H1 (cell line): ENCODE measurements at regions not wholly inside any gene's neighbourhood (a gene's known extent, or its start where the extent isn't known, plus 50 kb on each side); places are given as distances from the start of the nearest gene placed in this dataset.

Experiments
- CTCF ChIA-PET: fragments of 300-600 bp; sonication (Branson Sonifier 250); formaldehyde crosslinking; loops from one replicate; lab custom pipeline; 2021; ENCODE audit not compliant: partially characterized antibody; lab: Charles Lee
- POLR2A ChIA-PET: fragments of 300-600 bp; sonication (Branson Sonifier 250); formaldehyde crosslinking; loops from one replicate; lab custom pipeline; 2021; ENCODE audit warnings: inconsistent platforms; ENCODE audit not compliant: partially characterized antibody; lab: Charles Lee
- DNase-seq, 2 experiments: peaks; one replicate each; pipeline versions ENCODE4 v3.0.0 to v3.0.0-alpha.2; 2010 to 2022; ENCODE audit warnings: low spot score in 2 of 2, low read depth in 1 of 2, mixed read lengths in 1 of 2
- FAIRE-seq: peaks from 2 replicates; lab custom pipeline; 2011; peaks lifted over from hg19 to GRCh38; lab: Jason Lieb, UNC
- H2AFZ ChIP-seq: 2 replicates; pipeline ENCODE4 v1.8.1; 2012; ENCODE audit warnings: low read length, inconsistent platforms
- H2AK5ac ChIP-seq: 2 replicates; pipeline ENCODE4 v1.6.1; 2013; ENCODE audit warnings: low read depth, low read length
- H2BK120ac ChIP-seq: replicated peaks from 2 replicates; pipeline ENCODE3; 2013; ENCODE audit warnings: low read depth, low read length, inconsistent platforms
- H2BK12ac ChIP-seq: 2 replicates; pipeline ENCODE4 v1.6.1; 2013; ENCODE audit warnings: low read depth, low read length
- H2BK15ac ChIP-seq: 2 replicates; pipeline ENCODE4 v1.6.1; 2013; ENCODE audit warnings: low read length
- H2BK20ac ChIP-seq: 2 replicates; pipeline ENCODE4 v1.6.1; 2013; ENCODE audit warnings: low read length
- H2BK5ac ChIP-seq: 2 replicates; pipeline ENCODE4 v1.6.1; 2013; ENCODE audit warnings: low read depth, low read length
- H3K14ac ChIP-seq: 2 replicates; pipeline ENCODE4 v1.6.1; 2013; ENCODE audit warnings: inconsistent platforms; ENCODE audit not compliant: insufficient read length
- H3K18ac ChIP-seq: 2 replicates; pipeline ENCODE4 v1.6.1; 2013; ENCODE audit warnings: low read length; ENCODE audit errors: extremely low read depth
- H3K23ac ChIP-seq: 2 replicates; pipeline ENCODE4 v1.6.1; 2013; ENCODE audit warnings: inconsistent platforms; ENCODE audit not compliant: insufficient read length
- H3K23me2 ChIP-seq: 2 replicates; pipeline ENCODE4 v1.6.1; 2013; ENCODE audit warnings: low read depth, low read length
- H3K27ac ChIP-seq: 2 replicates; pipeline ENCODE4 v1.6.1; 2011; ENCODE audit warnings: low read depth, low read length, inconsistent platforms
- H3K27me3 ChIP-seq, 4 experiments: replicated peaks in 1 of 4; 1 replicate in 1 of 4; 2 replicates in 3 of 4; pipeline versions ENCODE4 v1.6.1 to v1.8.1; 2011 to 2013; ENCODE audit warnings: low read length in 3 of 4, mild to moderate bottlenecking in 3 of 4, inconsistent platforms in 2 of 4, mixed read lengths in 2 of 4, moderate library complexity in 1 of 4; ENCODE audit not compliant: control insufficient read depth in 3 of 4, insufficient read depth in 3 of 4; ENCODE audit errors: extremely low read depth in 1 of 4
- H3K36me3 ChIP-seq, 4 experiments: 2 replicates each; pipeline versions ENCODE4 v1.6.1 to v1.8.1; 2011 to 2013; ENCODE audit warnings: mild to moderate bottlenecking in 4 of 4, low read length in 3 of 4, moderate library complexity in 2 of 4, control low read depth in 1 of 4, inconsistent platforms in 1 of 4; ENCODE audit not compliant: insufficient read depth in 4 of 4, control insufficient read depth in 2 of 4
- H3K4ac ChIP-seq: replicated peaks from 2 replicates; pipeline ENCODE3; 2013; ENCODE audit warnings: low read length, low read depth, mixed read lengths, inconsistent platforms; ENCODE audit not compliant: insufficient read length
- H3K4me1 ChIP-seq, 4 experiments: replicated peaks in 1 of 4; 1 replicate in 1 of 4; 2 replicates in 3 of 4; pipeline versions ENCODE4 v1.6.1 to v1.8.1; 2011 to 2013; ENCODE audit warnings: low read length in 3 of 4, inconsistent platforms in 2 of 4, mixed read lengths in 1 of 4; ENCODE audit not compliant: insufficient read depth in 4 of 4, control insufficient read depth in 3 of 4
- H3K4me2 ChIP-seq, 2 experiments: 2 replicates each; pipeline versions ENCODE4 v1.6.1 to v1.8.1; 2011 to 2013; ENCODE audit warnings: low read depth in 2 of 2, low read length in 2 of 2, control low read depth in 1 of 2, inconsistent platforms in 1 of 2, mild to moderate bottlenecking in 1 of 2; ENCODE audit not compliant: insufficient read depth in 1 of 2
- H3K4me3 ChIP-seq, 4 experiments: fragments of 200-600, 300-600 bp in 1 of 4; sonication (generic), shearing (Covaris generic), sonication (Bioruptor Twin) in 1 of 4; 2 replicates each; pipeline versions ENCODE4 v1.5.1 to v1.8.1; 2011 to 2016; ENCODE audit warnings: low read length in 4 of 4, low read depth in 3 of 4, control low read depth in 2 of 4, inconsistent platforms in 2 of 4, mild to moderate bottlenecking in 2 of 4, mixed read lengths in 1 of 4, moderate library complexity in 1 of 4; ENCODE audit not compliant: insufficient read depth in 2 of 4; ENCODE audit errors: extremely low read depth in 1 of 4
- H3K56ac ChIP-seq: replicated peaks from 2 replicates; pipeline ENCODE3; 2013; ENCODE audit warnings: low read depth, mild to moderate bottlenecking, mixed read lengths, low read length, inconsistent platforms; ENCODE audit not compliant: insufficient read length
- H3K79me1 ChIP-seq: 2 replicates; pipeline ENCODE4 v1.6.1; 2013; ENCODE audit warnings: low read depth, low read length, control low read depth
- H3K79me2 ChIP-seq, 2 experiments: 2 replicates each; pipeline versions ENCODE4 v1.6.1 to v1.8.1; 2012 to 2013; ENCODE audit warnings: low read length in 2 of 2, mild to moderate bottlenecking in 2 of 2, inconsistent platforms in 1 of 2; ENCODE audit not compliant: insufficient read depth in 2 of 2, control insufficient read depth in 1 of 2
- H3K9ac ChIP-seq, 4 experiments: replicated peaks in 1 of 4; 1 replicate in 1 of 4; 2 replicates in 3 of 4; pipeline versions ENCODE4 v1.6.1 to v1.8.1; 2011 to 2013; ENCODE audit warnings: low read depth in 3 of 4, low read length in 3 of 4, control low read depth in 2 of 4, mild to moderate bottlenecking in 2 of 4, moderate library complexity in 2 of 4, inconsistent platforms in 1 of 4; ENCODE audit errors: extremely low read depth in 1 of 4
- H3K9me3 ChIP-seq, 2 experiments: 2 replicates each; pipeline versions ENCODE4 v1.6.1 to v1.8.1; 2012 to 2013; ENCODE audit warnings: mild to moderate bottlenecking in 2 of 2, moderate library complexity in 2 of 2, control low read depth in 1 of 2, inconsistent platforms in 1 of 2, low read depth in 1 of 2, low read length in 1 of 2, mixed read lengths in 1 of 2; ENCODE audit not compliant: insufficient read depth in 2 of 2
- H4K20me1 ChIP-seq, 2 experiments: replicated peaks in 1 of 2; 2 replicates each; pipeline versions ENCODE3 to v1.8.1; 2011 to 2013; ENCODE audit warnings: inconsistent platforms in 2 of 2, low read length in 2 of 2, mild to moderate bottlenecking in 1 of 2; ENCODE audit not compliant: insufficient read depth in 2 of 2, control insufficient read depth in 1 of 2
- H4K5ac ChIP-seq: 2 replicates; pipeline ENCODE4 v1.6.1; 2013; ENCODE audit warnings: low read length, low read depth, mixed read lengths, inconsistent platforms; ENCODE audit not compliant: insufficient read length
- H4K8ac ChIP-seq: 2 replicates; pipeline ENCODE4 v1.8.0; 2013; ENCODE audit warnings: mild to moderate bottlenecking, moderate library complexity, low read length, inconsistent platforms; ENCODE audit not compliant: insufficient read depth; ENCODE audit errors: extremely low read depth
- H4K91ac ChIP-seq: replicated peaks from 2 replicates; pipeline ENCODE3; 2013; ENCODE audit warnings: low read length, mixed read lengths, inconsistent platforms; ENCODE audit not compliant: insufficient read length
- CTBP2 ChIP-seq: IDR thresholded peaks from 2 replicates; pipeline ENCODE4 v1.7.0; 2011; ENCODE audit warnings: borderline replicate concordance, mild to moderate bottlenecking, moderate library complexity, mixed read lengths, low read length; ENCODE audit not compliant: insufficient read depth, insufficient read length
- GABPA ChIP-seq: IDR thresholded peaks from 2 replicates; pipeline ENCODE4 v1.6.1; 2011; ENCODE audit warnings: mild to moderate bottlenecking, low read length, moderate library complexity, borderline replicate concordance; ENCODE audit not compliant: insufficient read depth
- POLR2AphosphoS5 ChIP-seq: IDR thresholded peaks from 2 replicates; pipeline ENCODE4 v1.6.1; 2011; ENCODE audit warnings: low read depth, low read length
- WGBS, 2 experiments: shearing (Covaris generic) in 1 of 2; methylation state at CpG; one replicate each; pipeline versions ENCODE4 v1.1.6 to v1.1.7; 2013 to 2015; ENCODE audit warnings: low lambda C conversion rate in 2 of 2, mixed read lengths in 2 of 2, inconsistent platforms in 1 of 2, low coverage in 1 of 2, missing lambda C conversion rate in 1 of 2; ENCODE audit not compliant: insufficient replicate concordance in 2 of 2, insufficient coverage in 1 of 2, insufficient read length in 1 of 2; ENCODE audit errors: extremely low coverage in 1 of 2, missing lambda C conversion rate in 1 of 2; 5-methylcytosine and 5-hydroxymethylcytosine counted together
- TF ChIP-seq, protein P1 (sequence below): IDR thresholded peaks from 2 replicates; pipeline ENCODE4 v1.6.1; 2012; ENCODE audit warnings: inconsistent platforms

DNA sequence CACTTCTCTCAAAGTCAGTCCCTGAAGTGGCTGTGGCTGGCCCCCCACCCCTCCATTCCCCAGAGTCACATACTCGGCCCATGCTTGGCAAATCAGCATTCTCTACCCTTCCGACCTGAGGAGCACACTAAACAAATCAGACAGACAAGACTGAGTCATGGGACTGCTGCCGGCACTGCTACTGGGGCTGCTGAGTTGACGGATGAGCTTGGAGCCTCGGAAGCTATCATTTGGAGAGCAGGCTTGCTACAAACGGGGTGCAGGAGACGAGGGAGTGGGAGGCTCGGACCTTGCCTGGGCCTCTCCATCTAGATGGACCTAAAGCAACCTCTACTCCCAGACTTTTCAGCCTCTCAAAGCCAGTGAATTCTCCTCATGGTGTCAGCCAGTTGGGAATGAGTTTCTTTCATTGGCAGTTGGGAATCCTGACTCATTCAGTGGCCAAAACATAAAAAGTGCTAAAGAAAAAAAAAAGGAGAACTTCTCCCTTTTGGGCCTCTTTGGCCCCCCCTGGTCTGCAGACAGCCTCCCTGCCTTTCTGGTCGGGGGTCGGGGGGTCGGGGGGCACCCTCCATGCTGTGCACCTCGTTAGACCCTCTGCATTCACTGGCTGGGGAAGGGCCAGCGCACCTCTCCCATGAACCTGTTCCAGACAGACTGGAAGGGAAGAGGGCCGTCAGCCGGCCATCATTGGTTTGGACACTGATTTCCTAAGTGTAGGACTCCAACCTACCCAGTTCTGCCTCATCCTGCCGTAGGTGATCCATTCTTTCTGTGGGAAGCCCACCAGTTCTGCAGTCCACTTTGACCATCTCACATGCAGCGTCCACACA is 52.3 kb upstream of the COL13A1 start:
- DNase-seq: no peak
- Histone ChIP-seq H2BK15ac (no peak overlapping the region), H2AK5ac (no peak overlapping the region), H3K23ac (no peak overlapping the region), H3K9me3 (no peaks in the 10 kb centered on the region), H3K4me2 (no peak overlapping the region), H3K79me1 (no peaks in the 10 kb centered on the region), H2BK5ac (no peak overlapping the region), H3K27me3 (peaks cover 0 to 7% (median 2%) of the 10 kb centered on the region in 4 experiments; a peak in 3 of 7 replicates), H2BK12ac (no peak overlapping the region), H3K4me1 (peaks cover 0 to 4% (median under 1%) of the 10 kb centered on the region in 4 experiments; a peak in 2 of 7 replicates), H4K91ac (no peak overlapping the region), H3K4ac (no peak overlapping the region), H3K23me2 (no peaks in the 10 kb centered on the region), H3K14ac (no peak overlapping the region), H2AFZ (0 out of 2 replicates have a peak overlapping the region, but pooled peaks have one; percentile 22), H3K27ac (no peak overlapping the region), H4K8ac (no peak overlapping the region), H2BK120ac (no peak overlapping the region), H4K5ac (no peak overlapping the region), H4K20me1 (no peaks in the 10 kb centered on the region), H3K56ac (no peak overlapping the region), H3K18ac (no peak overlapping the region), H3K9ac (no peak overlapping the region), H3K36me3 (no peaks in the 10 kb centered on the region), H3K4me3 (no peak overlapping the region), H2BK20ac (no peak overlapping the region), H3K79me2 (no peaks in the 10 kb centered on the region)
- WGBS, 2 experiments: 69% methylated on average over 11 of the region's 17 CpGs; no CpG with 5 or more reads in 1 of the 2 experiments
- POLR2A ChIA-PET: interaction anchor here (1.3 kb wide), 1 partner anchor 11 kb away, joined by 3 read pairs; no protein-coding TSS in a partner anchor
- CTCF ChIA-PET: interaction anchor here (0.8 to 2.7 kb wide), 9 partner anchors 21 to 357 kb away, joined by 3 to 8 read pairs (median 3); no protein-coding TSS in a partner anchor
- no peak for FAIRE-seq
- TF ChIP-seq, protein P1, sequence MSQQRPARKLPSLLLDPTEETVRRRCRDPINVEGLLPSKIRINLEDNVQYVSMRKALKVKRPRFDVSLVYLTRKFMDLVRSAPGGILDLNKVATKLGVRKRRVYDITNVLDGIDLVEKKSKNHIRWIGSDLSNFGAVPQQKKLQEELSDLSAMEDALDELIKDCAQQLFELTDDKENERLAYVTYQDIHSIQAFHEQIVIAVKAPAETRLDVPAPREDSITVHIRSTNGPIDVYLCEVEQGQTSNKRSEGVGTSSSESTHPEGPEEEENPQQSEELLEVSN: no peak
- TF ChIP-seq CTBP2 (no peak), GABPA (no peak), POLR2AphosphoS5 (no peak)
